ENCODE measurements at regions not wholly inside any gene's neighbourhood (a gene's known extent, or its start where the extent isn't known, plus 50 kb on each side); places are given as distances from the start of the nearest gene placed in this dataset.

- TF ChIP-seq CTCF (IDR thresholded peaks at IDR 0.05; ENCODE audit: insufficient read depth, low read depth, low read length) (no peak), EZH2 (IDR thresholded peaks at IDR 0.05; ENCODE audit: insufficient read depth, low read length) (no peak)
These were observed 88.2 kb upstream of the LCLAT1 start for GRCh38 chr2:30358842-30359241.

Data from astrocyte (in vitro differentiated cells and primary cell).